ENCODE measurements at regions not wholly inside any gene's neighbourhood (a gene's known extent, or its start where the extent isn't known, plus 50 kb on each side); places are given as distances from the start of the nearest gene placed in this dataset.

- no peak overlapping the region for H2BK120ac ChIP-seq (replicated peaks; ENCODE audit: low read depth, low read length)
- POLR2A ChIA-PET (ENCODE audit: partially characterized antibody) = no interaction called here
- no peak overlapping the region for H2BK15ac ChIP-seq (ENCODE audit: low read length)
- no peaks in the 10 kb centered on the region for H3K79me2 ChIP-seq (ENCODE audit: control insufficient read depth in 1 of 2, insufficient read depth in 2 of 2, low read length in 2 of 2)
- no peak overlapping the region for H3K56ac ChIP-seq (replicated peaks; ENCODE audit: insufficient read length, low read depth, low read length)
- H2BK12ac ChIP-seq (ENCODE audit: low read depth, low read length) = no peak overlapping the region
- no peak overlapping the region for H3K14ac ChIP-seq (ENCODE audit: insufficient read length)
- DNase-seq (ENCODE audit: low read depth in 1 of 2, low spot score in 2 of 2) (no peak), FAIRE-seq (no peak)
- no peak for TF ChIP-seq PHF8 (conservative IDR thresholded peaks at IDR 0.05; ENCODE audit: low read depth, low read length)
- TF ChIP-seq RNF2 (IDR thresholded peaks at IDR 0.05; ENCODE audit: borderline replicate concordance, low read depth, low read length, missing control alignments, poor library complexity, severe bottlenecking) = no peak
- H4K5ac ChIP-seq (ENCODE audit: insufficient read length, low read depth, low read length) = no peak overlapping the region
- 81% methylated on average over 5 of the region's 5 CpGs; no CpG with 5 or more reads in 1 of the 2 experiments for WGBS, 2 experiments (ENCODE audit: extremely low coverage in 1 of 2, insufficient coverage in 1 of 2, insufficient read length in 1 of 2, insufficient replicate concordance in 2 of 2, low coverage in 1 of 2, low lambda C conversion rate in 2 of 2, missing lambda C conversion rate in 1 of 2)
- H3K36me3 ChIP-seq (ENCODE audit: control insufficient read depth in 2 of 4, insufficient read depth in 4 of 4, low read length in 3 of 4) = no peaks in the 10 kb centered on the region
- H3K9ac ChIP-seq (replicated peaks in 1 of 4; ENCODE audit: extremely low read depth in 1 of 4, low read depth in 3 of 4, low read length in 3 of 4) = no peak overlapping the region
- no peak overlapping the region for H4K8ac ChIP-seq (ENCODE audit: extremely low read depth, insufficient read depth, low read length)
- H3K27ac ChIP-seq (ENCODE audit: low read depth, low read length) = no peak overlapping the region
- no peak overlapping the region for H4K91ac ChIP-seq (replicated peaks; ENCODE audit: insufficient read length, low read length)
- H2AFZ ChIP-seq (ENCODE audit: low read length) = no peak overlapping the region
- H3K27me3 ChIP-seq (replicated peaks in 1 of 4; ENCODE audit: control insufficient read depth in 3 of 4, extremely low read depth in 1 of 4, insufficient read depth in 3 of 4, low read length in 3 of 4) = no peaks in the 10 kb centered on the region
- H2BK20ac ChIP-seq (ENCODE audit: low read length) = no peak overlapping the region
- H4K20me1 ChIP-seq (replicated peaks in 1 of 2; ENCODE audit: control insufficient read depth in 1 of 2, insufficient read depth in 2 of 2, low read length in 2 of 2) = no peaks in the 10 kb centered on the region
- H3K4me3 ChIP-seq (ENCODE audit: extremely low read depth in 1 of 4, insufficient read depth in 2 of 4, low read depth in 3 of 4, low read length in 4 of 4) = no peak overlapping the region
- no peaks in the 10 kb centered on the region for H3K79me1 ChIP-seq (ENCODE audit: low read depth, low read length)
- no peak overlapping the region for H3K4me2 ChIP-seq (ENCODE audit: insufficient read depth in 1 of 2, low read depth in 2 of 2, low read length in 2 of 2)
- no peak overlapping the region for H2AK5ac ChIP-seq (ENCODE audit: low read depth, low read length)
- H2BK5ac ChIP-seq (ENCODE audit: low read depth, low read length) = no peak overlapping the region
- no peak overlapping the region for H3K18ac ChIP-seq (ENCODE audit: extremely low read depth, low read length)
- peaks cover 7 to 9% of the 10 kb centered on the region in 2 experiments; a peak in 3 of 4 replicates for H3K9me3 ChIP-seq (ENCODE audit: insufficient read depth in 2 of 2, low read depth in 1 of 2, low read length in 1 of 2)
- H3K23ac ChIP-seq (ENCODE audit: insufficient read length) = no peak overlapping the region
- CTCF ChIA-PET (ENCODE audit: partially characterized antibody) = interaction anchor here (0.6 to 1.3 kb wide), 3 partner anchors 9 to 778 kb away, joined by 3 to 4 read pairs (median 3); no protein-coding TSS in a partner anchor
- no peaks in the 10 kb centered on the region; a peak in 1 of 7 replicates for H3K4me1 ChIP-seq (replicated peaks in 1 of 4; ENCODE audit: control insufficient read depth in 3 of 4, insufficient read depth in 4 of 4, low read length in 3 of 4)
- H3K4ac ChIP-seq (replicated peaks; ENCODE audit: insufficient read length, low read depth, low read length) = no peak overlapping the region
- no peaks in the 10 kb centered on the region for H3K23me2 ChIP-seq (ENCODE audit: low read depth, low read length)
Observed at GRCh38 chr9:96116275-96117064, 185.5 kb downstream of the HSD17B3 start.
